Large intestine (tissue), 3 donors: ENCODE measurements at regions not wholly inside any gene's neighbourhood (a gene's known extent, or its start where the extent isn't known, plus 50 kb on each side); places are given as distances from the start of the nearest gene placed in this dataset.

Experiments
- DNase-seq, 2 donors: peaks; one replicate each; pipeline versions ENCODE4 v3.0.0 to v3.0.0-alpha.2; 2013
- H3K27ac ChIP-seq: one replicate; pipeline ENCODE4 v1.5.1; 2013; ENCODE audit warnings: low read length
- H3K27me3 ChIP-seq: 2 replicates; pipeline ENCODE4 v1.6.1; 2013; ENCODE audit warnings: low read length; ENCODE audit not compliant: control insufficient read depth, insufficient read depth
- H3K36me3 ChIP-seq: 2 replicates; pipeline ENCODE4 v1.6.1; 2013; ENCODE audit warnings: low read length; ENCODE audit not compliant: control insufficient read depth, insufficient read depth
- H3K4me1 ChIP-seq: one replicate; pipeline ENCODE4 v1.6.1; 2013; ENCODE audit warnings: low read length; ENCODE audit not compliant: control insufficient read depth, insufficient read depth
- H3K4me3 ChIP-seq: one replicate; pipeline ENCODE4 v1.5.1; 2013; ENCODE audit warnings: low read length
- H3K9me3 ChIP-seq: one replicate; pipeline ENCODE4 v1.6.1; 2013; ENCODE audit warnings: mild to moderate bottlenecking, low read depth, low read length, moderate library complexity; ENCODE audit not compliant: control insufficient read depth
- WGBS: methylation state at CpG from one replicate; pipeline ENCODE4 v1.1.5; 2013; ENCODE audit warnings: low lambda C conversion rate; ENCODE audit not compliant: insufficient coverage; 5-methylcytosine and 5-hydroxymethylcytosine counted together

GRCh38 chr13:83996415-83996814, 114.1 kb upstream of the SLITRK1 start:
- 100% methylated on average over 1 of the region's 9 CpGs for WGBS
- H3K4me1 ChIP-seq: no peaks in the 10 kb centered on the region
- no peaks in the 10 kb centered on the region for H3K36me3 ChIP-seq
- H3K4me3 ChIP-seq: no peak overlapping the region
- H3K27me3 ChIP-seq: no peaks in the 10 kb centered on the region
- peaks cover 4% of the 10 kb centered on the region for H3K9me3 ChIP-seq
- H3K27ac ChIP-seq: no peak overlapping the region
- no peak for DNase-seq

- peaks cover 4% of the 10 kb centered on the region for H3K9me3 ChIP-seq
- no peaks in the 10 kb centered on the region for H3K4me1 ChIP-seq
- no peak overlapping the region for H3K27ac ChIP-seq
- no peaks in the 10 kb centered on the region for H3K36me3 ChIP-seq
- H3K27me3 ChIP-seq: no peaks in the 10 kb centered on the region
- no peak for DNase-seq
- WGBS: no CpG with 5 or more reads among the region's 7 CpGs
- no peak overlapping the region for H3K4me3 ChIP-seq
These were observed 113.7 kb upstream of the SLITRK1 start for GRCh38 chr13:83995930-83996329.

- 89% methylated on average over 3 of the region's 13 CpGs for WGBS
- Histone ChIP-seq H3K9me3 (peaks cover 4% of the 10 kb centered on the region), H3K4me1 (no peaks in the 10 kb centered on the region), H3K27me3 (no peaks in the 10 kb centered on the region), H3K27ac (no peak overlapping the region), H3K36me3 (no peaks in the 10 kb centered on the region), H3K4me3 (no peak overlapping the region)
- DNase-seq: no peak
These were observed 110.5 kb upstream of the SLITRK1 start for GRCh38 chr13:83992566-83993358.

GRCh38 chr13:83987394-83987793, 105.1 kb upstream of the SLITRK1 start:
- no peak overlapping the region for H3K4me3 ChIP-seq
- H3K36me3 ChIP-seq: no peaks in the 10 kb centered on the region
- no CpG with 5 or more reads among the region's 1 CpG for WGBS
- H3K27ac ChIP-seq: no peak overlapping the region
- H3K4me1 ChIP-seq: no peaks in the 10 kb centered on the region
- H3K27me3 ChIP-seq: no peaks in the 10 kb centered on the region
- peaks cover 4% of the 10 kb centered on the region for H3K9me3 ChIP-seq
- no peak for DNase-seq

- no CpG with 5 or more reads among the region's 1 CpG for WGBS
- no peaks in the 10 kb centered on the region for H3K36me3 ChIP-seq
- H3K4me3 ChIP-seq: no peak overlapping the region
- no peak for DNase-seq
- peaks cover 4% of the 10 kb centered on the region for H3K9me3 ChIP-seq
- no peaks in the 10 kb centered on the region for H3K27me3 ChIP-seq
- H3K27ac ChIP-seq: no peak overlapping the region
- no peaks in the 10 kb centered on the region for H3K4me1 ChIP-seq
These were observed 102.5 kb upstream of the SLITRK1 start for GRCh38 chr13:83984793-83985192.

DNA sequence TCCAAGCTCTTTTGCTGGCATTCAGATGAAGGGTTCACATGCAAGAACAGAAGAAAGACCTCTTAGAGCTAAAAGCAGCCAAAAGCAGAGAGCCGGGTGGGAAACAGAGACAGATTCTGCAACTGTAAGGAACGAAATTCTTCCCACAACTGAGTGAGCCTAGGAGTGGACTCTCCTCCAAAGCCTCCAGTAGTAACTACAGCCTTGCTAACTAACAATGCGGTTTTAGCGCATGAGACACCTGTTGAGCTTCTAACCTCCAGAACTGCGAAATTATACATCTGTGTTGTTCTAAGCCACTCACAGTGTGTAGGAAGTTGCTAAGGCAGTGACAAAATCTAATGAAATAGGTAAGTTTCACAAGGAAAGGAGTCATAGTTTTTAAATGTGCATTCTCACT, 98.1 kb upstream of the SLITRK1 start:
- H3K4me1 ChIP-seq: no peaks in the 10 kb centered on the region
- no peak overlapping the region for H3K27ac ChIP-seq
- peaks cover 4% of the 10 kb centered on the region for H3K9me3 ChIP-seq
- no peaks in the 10 kb centered on the region for H3K36me3 ChIP-seq
- no peak for DNase-seq
- H3K27me3 ChIP-seq: no peaks in the 10 kb centered on the region
- H3K4me3 ChIP-seq: no peak overlapping the region
- 80% methylated on average over 1 of the region's 5 CpGs for WGBS

- H3K4me1 ChIP-seq: no peaks in the 10 kb centered on the region
- no peak overlapping the region for H3K27ac ChIP-seq
- H3K27me3 ChIP-seq: no peaks in the 10 kb centered on the region
- H3K36me3 ChIP-seq: no peaks in the 10 kb centered on the region
- H3K9me3 ChIP-seq: no peaks in the 10 kb centered on the region
- H3K4me3 ChIP-seq: no peak overlapping the region
- no peak for DNase-seq
These were observed 93.4 kb upstream of the SLITRK1 start for GRCh38 chr13:83975655-83976165.

- Histone ChIP-seq H3K4me3 (no peak overlapping the region), H3K4me1 (no peaks in the 10 kb centered on the region), H3K27ac (no peak overlapping the region), H3K9me3 (no peaks in the 10 kb centered on the region), H3K36me3 (no peaks in the 10 kb centered on the region), H3K27me3 (no peaks in the 10 kb centered on the region)
- WGBS: no CpG with 5 or more reads among the region's 1 CpG
- DNase-seq: no peak
These were observed 76.3 kb upstream of the SLITRK1 start for GRCh38 chr13:83958531-83958930.

GRCh38 chr13:83955011-83955410, 72.7 kb upstream of the SLITRK1 start:
- no CpG with 5 or more reads among the region's 3 CpGs for whole genome bisulfite sequencing
- no peak for DNase-seq
- no peaks in the 10 kb centered on the region for H3K9me3 ChIP-seq

GRCh38 chr13:83953916-83954315, 71.6 kb upstream of the SLITRK1 start:
- Histone ChIP-seq H3K27me3 (no peaks in the 10 kb centered on the region), H3K4me3 (no peak overlapping the region), H3K4me1 (no peaks in the 10 kb centered on the region), H3K9me3 (no peaks in the 10 kb centered on the region), H3K36me3 (no peaks in the 10 kb centered on the region), H3K27ac (no peak overlapping the region)
- 100% methylated on average over 2 of the region's 2 CpGs for WGBS
- DNase-seq: no peak

More at GRCh38 chr13:83955011-83955410, 72.7 kb upstream of the SLITRK1 start:
- no peaks in the 10 kb centered on the region for H3K27me3 ChIP-seq
- H3K36me3 ChIP-seq: no peaks in the 10 kb centered on the region
- H3K4me1 ChIP-seq: no peaks in the 10 kb centered on the region
- H3K27ac ChIP-seq: no peak overlapping the region
- H3K4me3 ChIP-seq: no peak overlapping the region

DNA sequence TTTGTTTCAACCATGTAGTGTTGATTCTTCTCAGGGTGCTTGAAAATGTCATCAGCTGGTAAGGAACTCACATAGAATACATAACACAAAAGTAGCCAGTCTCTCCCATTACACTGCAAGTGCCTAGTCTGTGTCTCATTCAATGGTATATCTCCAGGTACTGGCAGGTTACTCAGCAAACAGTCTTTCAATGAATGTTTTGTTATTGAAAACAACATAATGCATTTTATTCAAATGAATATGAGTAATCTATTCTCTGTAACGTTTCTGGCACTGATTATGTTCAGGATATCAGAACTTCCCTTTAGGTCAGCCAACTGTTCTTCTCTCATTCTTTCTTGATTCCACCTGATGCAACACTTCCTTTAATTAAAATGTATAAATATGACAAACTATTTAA, 68.0 kb upstream of the SLITRK1 start:
- Histone ChIP-seq H3K36me3 (no peaks in the 10 kb centered on the region), H3K9me3 (no peaks in the 10 kb centered on the region), H3K27ac (no peak overlapping the region), H3K4me1 (no peaks in the 10 kb centered on the region), H3K4me3 (no peak overlapping the region), H3K27me3 (no peaks in the 10 kb centered on the region)
- WGBS: no CpG with 5 or more reads among the region's 1 CpG
- DNase-seq: no peak
